Esophagus muscularis mucosa (tissue), 4 donors: ENCODE measurements at regions not wholly inside any gene's neighbourhood (a gene's known extent, or its start where the extent isn't known, plus 50 kb on each side); places are given as distances from the start of the nearest gene placed in this dataset.

Source experiments
- DNase-seq: peaks from one replicate; pipeline ENCODE4 v3.0.0-alpha.2; 2017; ENCODE audit errors: extremely low spot score
- H3K27ac ChIP-seq, 4 donors: fragments of 200-600 bp; sonication (generic); replicated peaks in 1 of 4; 1 replicate in 3 of 4; 2 replicates in 1 of 4; pipeline ENCODE4 v1.5.1; 2016 to 2019; ENCODE audit warnings: mild to moderate bottlenecking in 1 of 4
- H3K27me3 ChIP-seq, 4 donors: fragments of 200-600 bp; sonication (generic); one replicate each; pipeline versions ENCODE4 v1.5.1 to v1.6.0; 2016 to 2019
- H3K36me3 ChIP-seq, 4 donors: fragments of 200-600 bp; sonication (generic); one replicate each; pipeline ENCODE4 v1.5.1; 2016 to 2019
- H3K4me1 ChIP-seq, 4 donors: fragments of 200-600 bp; sonication (generic); one replicate each; pipeline ENCODE4 v1.5.1; 2016 to 2019
- H3K4me3 ChIP-seq, 4 donors: fragments of 200-600 bp; sonication (generic); 1 replicate in 2 of 4; 2 replicates in 2 of 4; pipeline ENCODE4 v1.5.1; 2016 to 2019; ENCODE audit warnings: mild to moderate bottlenecking in 4 of 4, moderate library complexity in 1 of 4
- H3K9me3 ChIP-seq, 4 donors: fragments of 200-600 bp; sonication (generic); 1 replicate in 3 of 4; 2 replicates in 1 of 4; pipeline ENCODE4 v1.5.1; 2016 to 2019
- EP300 ChIP-seq: sonication (generic); formaldehyde crosslinking; IDR thresholded peaks from one replicate; pipeline ENCODE4 v1.6.1; 2017; ENCODE audit warnings: antibody characterized with exemption
- POLR2A ChIP-seq: fragments of 450-650 bp; IDR thresholded peaks from one replicate; pipeline ENCODE4 v1.6.1; 2017; ENCODE audit warnings: antibody characterized with exemption, moderate library complexity, mild to moderate bottlenecking, low read depth
- POLR2AphosphoS5 ChIP-seq, 2 donors: sonication (generic); formaldehyde crosslinking; IDR thresholded peaks; one replicate each; pipeline ENCODE4 v1.6.1; 2017; ENCODE audit warnings: antibody characterized with exemption in 2 of 2
- WGBS: methylation state at CpG from one replicate; pipeline ENCODE4 v1.1.5; 2018; 5-methylcytosine and 5-hydroxymethylcytosine counted together
- intact Hi-C: fragments of 100-400 bp; cut with DNase I; formaldehyde crosslinking; loops from one replicate; pipeline ENCODE4 v1.15.1; 2023
- TF ChIP-seq, protein P1 (sequence below), 3 experiments: fragments of 200-600 bp in 2 of 3; fragments of 450-650 bp in 1 of 3; sonication (generic) in 2 of 3; IDR thresholded peaks; one replicate each; pipeline ENCODE4 v1.5.1; 2017 to 2019; ENCODE audit warnings: antibody characterized with exemption in 3 of 3, mild to moderate bottlenecking in 2 of 3, moderate library complexity in 1 of 3

DNA sequence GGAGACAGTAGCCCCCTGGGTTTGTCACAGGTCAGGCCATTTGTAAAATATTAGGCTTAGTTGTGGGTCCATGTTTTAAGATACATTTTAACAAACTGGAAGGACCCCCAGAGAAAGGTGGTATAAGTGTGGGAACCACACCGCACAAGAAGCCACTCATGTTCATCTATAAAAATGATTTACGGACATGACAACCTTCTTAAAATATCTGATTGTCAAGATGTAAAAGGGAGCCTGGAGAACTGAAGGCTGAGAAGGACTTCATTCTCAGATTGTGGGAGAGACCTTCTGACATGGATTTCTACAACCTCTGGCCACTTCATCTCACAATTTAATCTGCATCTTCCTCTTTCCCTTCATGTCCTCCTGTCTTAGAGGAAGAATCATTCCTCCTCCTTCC is 102.4 kb downstream of the VCPKMT start:
- H3K4me1 ChIP-seq = peaks cover 12 to 16% (median 15%) of the 10 kb centered on the region in 4 donors
- 70% methylated on average over 2 of the region's 2 CpGs for WGBS
- no peaks in the 10 kb centered on the region for H3K27me3 ChIP-seq
- H3K9me3 ChIP-seq = no peaks in the 10 kb centered on the region
- DNase-seq = no peak
- intact Hi-C loops = no loop called here
- no peak for TF ChIP-seq POLR2A
- no peak for TF ChIP-seq EP300
- TF ChIP-seq, protein P1, sequence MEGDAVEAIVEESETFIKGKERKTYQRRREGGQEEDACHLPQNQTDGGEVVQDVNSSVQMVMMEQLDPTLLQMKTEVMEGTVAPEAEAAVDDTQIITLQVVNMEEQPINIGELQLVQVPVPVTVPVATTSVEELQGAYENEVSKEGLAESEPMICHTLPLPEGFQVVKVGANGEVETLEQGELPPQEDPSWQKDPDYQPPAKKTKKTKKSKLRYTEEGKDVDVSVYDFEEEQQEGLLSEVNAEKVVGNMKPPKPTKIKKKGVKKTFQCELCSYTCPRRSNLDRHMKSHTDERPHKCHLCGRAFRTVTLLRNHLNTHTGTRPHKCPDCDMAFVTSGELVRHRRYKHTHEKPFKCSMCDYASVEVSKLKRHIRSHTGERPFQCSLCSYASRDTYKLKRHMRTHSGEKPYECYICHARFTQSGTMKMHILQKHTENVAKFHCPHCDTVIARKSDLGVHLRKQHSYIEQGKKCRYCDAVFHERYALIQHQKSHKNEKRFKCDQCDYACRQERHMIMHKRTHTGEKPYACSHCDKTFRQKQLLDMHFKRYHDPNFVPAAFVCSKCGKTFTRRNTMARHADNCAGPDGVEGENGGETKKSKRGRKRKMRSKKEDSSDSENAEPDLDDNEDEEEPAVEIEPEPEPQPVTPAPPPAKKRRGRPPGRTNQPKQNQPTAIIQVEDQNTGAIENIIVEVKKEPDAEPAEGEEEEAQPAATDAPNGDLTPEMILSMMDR (IDR thresholded peaks at IDR 0.05) = no peak
- TF ChIP-seq POLR2AphosphoS5 (IDR thresholded peaks at IDR 0.05) = no peak
- no peak overlapping the region for H3K4me3 ChIP-seq
- no peak overlapping the region for H3K27ac ChIP-seq
- no peaks in the 10 kb centered on the region for H3K36me3 ChIP-seq

DNA sequence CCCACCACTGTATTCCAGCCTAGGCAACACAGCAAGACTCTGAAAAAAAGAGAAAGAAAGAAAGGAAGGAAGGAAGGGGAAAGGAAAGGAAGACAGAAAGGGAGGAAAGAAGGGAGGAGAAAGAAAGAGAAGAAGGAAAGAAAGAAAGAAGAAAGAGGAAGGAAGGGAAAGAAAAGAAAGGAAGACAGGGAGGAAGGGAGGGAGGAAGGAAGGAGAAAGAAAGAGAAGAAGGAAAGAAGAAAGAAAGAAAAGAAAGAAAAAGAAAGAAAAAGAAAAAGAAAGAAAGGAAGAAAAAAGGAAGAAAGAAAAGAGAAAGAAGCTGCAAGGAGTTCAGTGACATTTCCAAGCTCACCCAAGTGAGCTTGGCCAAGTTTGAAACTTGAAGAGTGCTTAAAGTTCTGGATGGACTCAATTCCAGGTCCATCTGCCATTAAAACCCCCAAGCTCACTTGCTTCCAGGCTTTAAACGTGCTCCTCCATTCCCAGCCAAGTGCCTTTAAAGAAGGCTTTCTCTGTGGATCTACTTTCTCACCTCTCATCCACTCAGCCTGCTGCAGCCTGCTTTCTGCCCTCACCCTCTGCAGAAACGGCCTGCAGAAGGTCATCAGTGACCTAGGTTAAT is 101.5 kb downstream of the VCPKMT start:
- intact Hi-C loops = no loop called here
- DNase-seq = no peak
- H3K36me3 ChIP-seq = no peaks in the 10 kb centered on the region
- no peak for TF ChIP-seq POLR2AphosphoS5 (IDR thresholded peaks at IDR 0.05)
- no peak for TF ChIP-seq POLR2A
- no peak for TF ChIP-seq EP300
- TF ChIP-seq, protein P1 (IDR thresholded peaks at IDR 0.05) = no peak
- 90% methylated on average over 2 of the region's 2 CpGs for WGBS
- peaks cover 15 to 21% (median 20%) of the 10 kb centered on the region in 4 donors for H3K4me1 ChIP-seq
- no peak overlapping the region for H3K27ac ChIP-seq
- H3K9me3 ChIP-seq = peaks cover 0 to 4% (median under 1%) of the 10 kb centered on the region in 4 donors
- no peaks in the 10 kb centered on the region for H3K27me3 ChIP-seq
- no peak overlapping the region for H3K4me3 ChIP-seq

DNA sequence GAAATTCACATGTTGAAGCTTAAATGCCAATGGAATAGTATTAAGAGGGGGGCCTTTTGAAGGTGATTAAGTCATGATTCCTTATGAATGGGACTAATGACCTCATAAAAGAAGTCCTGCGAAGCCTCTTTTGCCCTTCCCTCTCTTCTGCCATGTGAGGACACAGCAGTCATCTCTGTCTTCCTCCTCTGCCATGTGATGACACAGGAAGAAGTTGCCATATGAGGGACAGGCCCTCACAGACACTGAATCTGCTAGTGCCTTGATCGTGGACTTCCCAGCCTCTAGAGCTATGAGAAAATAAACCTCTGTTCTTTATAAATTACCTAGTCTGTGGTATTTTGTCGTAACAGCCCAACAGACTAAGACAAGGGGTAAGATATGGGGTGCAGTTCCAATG is 100.7 kb downstream of the VCPKMT start:
- Histone ChIP-seq H3K4me1 (peaks cover 15 to 21% (median 20%) of the 10 kb centered on the region in 4 donors), H3K27me3 (no peaks in the 10 kb centered on the region), H3K4me3 (no peak overlapping the region), H3K36me3 (no peaks in the 10 kb centered on the region), H3K9me3 (peaks cover 0 to 11% (median 3%) of the 10 kb centered on the region in 4 donors), H3K27ac (no peak overlapping the region)
- intact Hi-C loops = no loop called here
- TF ChIP-seq EP300 = no peak
- no peak for TF ChIP-seq POLR2AphosphoS5 (IDR thresholded peaks at IDR 0.05)
- no peak for TF ChIP-seq POLR2A
- TF ChIP-seq, protein P1 (IDR thresholded peaks at IDR 0.05) = no peak
- no peak for DNase-seq
- 85% methylated on average over 3 of the region's 3 CpGs for WGBS

DNA sequence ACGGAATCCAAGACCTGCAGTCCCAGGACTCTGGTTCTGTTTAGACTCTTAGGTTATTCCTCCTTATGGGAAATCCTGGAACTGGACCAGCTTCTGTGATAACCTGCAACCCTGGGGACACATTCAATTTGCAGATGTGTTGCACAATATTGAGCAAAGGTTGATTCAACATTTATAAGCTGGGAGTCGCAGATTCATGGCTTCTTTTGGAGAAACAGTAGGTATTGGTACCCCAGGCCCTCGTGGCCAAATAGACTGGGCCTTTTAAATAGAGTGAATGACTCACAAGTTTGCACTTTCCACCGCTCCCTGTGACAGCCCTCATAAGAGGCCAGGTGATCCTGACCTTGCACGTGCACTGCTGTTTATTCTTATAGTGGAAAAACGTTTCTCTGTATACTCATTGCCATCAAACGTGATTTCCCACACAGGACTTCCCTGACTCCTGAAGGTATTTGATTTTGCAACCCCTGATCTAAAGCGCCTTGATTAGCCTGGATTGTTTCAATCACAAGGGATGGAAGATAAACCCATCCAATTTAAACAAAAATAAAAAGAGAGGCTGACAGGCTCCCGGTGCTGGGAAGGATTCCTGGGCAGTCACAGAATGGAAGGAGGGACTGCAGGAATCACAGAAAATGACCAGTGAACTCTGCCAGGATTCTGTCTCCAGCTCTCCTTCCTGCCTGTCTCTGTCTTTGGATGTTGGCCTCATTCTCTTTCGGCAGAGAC is 98.0 kb downstream of the VCPKMT start:
- Histone ChIP-seq H3K27me3 (no peaks in the 10 kb centered on the region), H3K9me3 (peaks cover 0 to 11% (median 3%) of the 10 kb centered on the region in 4 donors), H3K4me1 (peaks cover 18 to 22% (median 21%) of the 10 kb centered on the region in 4 donors), H3K27ac (peak overlapping the region; percentile 23 to 78 (median 61)), H3K4me3 (no peak overlapping the region), H3K36me3 (no peaks in the 10 kb centered on the region)
- WGBS = 45% methylated on average over 10 of the region's 10 CpGs
- TF ChIP-seq POLR2AphosphoS5 (IDR thresholded peaks at IDR 0.05) (peak; percentile 23 to 44), POLR2A (no peak), EP300 (no peak)
- TF ChIP-seq, protein P1 (IDR thresholded peaks at IDR 0.05) = no peak
- no peak for DNase-seq
- intact Hi-C loops = no loop called here
